T-helper 1 cell treated with Interleukin-12 subunit alpha and Interleukin-12 subunit beta and Interleukin-4 antibody, amounts not matched to agents 30 μg/mL and 1 μg/mL, for 36 hours (primary cell): ENCODE measurements at regions not wholly inside any gene's neighbourhood (a gene's known extent, or its start where the extent isn't known, plus 50 kb on each side); places are given as distances from the start of the nearest gene placed in this dataset.
"Not testable (repeated sequence)": the region's sequence is repeated elsewhere in the genome, so short reads cannot be mapped to it uniquely, and the experiment has no call there.

Experiments
- H3K27ac Mint-ChIP-seq: one replicate; pipeline ENCODE4 v1.8.0; 2021; ENCODE audit warnings: mild to moderate bottlenecking, mixed read lengths
- H3K27me3 Mint-ChIP-seq: one replicate; pipeline ENCODE4 v1.8.0; 2021; ENCODE audit warnings: low read depth, mixed read lengths
- H3K36me3 Mint-ChIP-seq: one replicate; pipeline ENCODE4 v1.8.0; 2021; ENCODE audit warnings: low read depth, mixed read lengths
- H3K4me1 Mint-ChIP-seq: one replicate; pipeline ENCODE4 v1.8.0; 2021; ENCODE audit warnings: low read depth, mixed read lengths
- H3K4me3 Mint-ChIP-seq: one replicate; pipeline ENCODE4 v1.8.0; 2021; ENCODE audit warnings: mild to moderate bottlenecking, moderate library complexity, mixed read lengths
- H3K9me3 Mint-ChIP-seq: one replicate; pipeline ENCODE4 v1.8.0; 2021; ENCODE audit warnings: mixed read lengths

DNA sequence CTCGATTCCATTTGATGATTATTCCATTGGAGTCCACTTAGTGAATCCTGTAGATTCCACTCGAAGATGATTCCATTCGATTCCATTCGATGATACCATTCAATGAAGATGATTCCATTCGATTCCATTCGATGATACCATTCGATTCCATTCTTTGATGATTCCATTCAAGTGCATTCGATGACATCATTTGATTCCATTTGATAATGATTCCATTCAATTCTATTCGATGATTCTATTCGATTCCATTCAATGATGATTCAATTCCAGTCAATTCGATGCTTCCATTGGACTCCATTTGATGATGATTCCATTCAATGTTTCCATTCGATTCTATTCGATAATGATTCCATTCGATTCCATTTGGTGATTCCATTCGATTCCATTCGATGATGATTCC is 1150.0 kb downstream of the TP53TG3F start:
- H3K4me3 Mint-ChIP-seq, H3K27ac Mint-ChIP-seq, H3K36me3 Mint-ChIP-seq, H3K4me1 Mint-ChIP-seq, H3K27me3 Mint-ChIP-seq: not testable (repeated sequence)
- H3K9me3 Mint-ChIP-seq = peaks cover 91% of the 10 kb centered on the region
